ENCODE measurements at regions not wholly inside any gene's neighbourhood (a gene's known extent, or its start where the extent isn't known, plus 50 kb on each side); places are given as distances from the start of the nearest gene placed in this dataset.

DNA sequence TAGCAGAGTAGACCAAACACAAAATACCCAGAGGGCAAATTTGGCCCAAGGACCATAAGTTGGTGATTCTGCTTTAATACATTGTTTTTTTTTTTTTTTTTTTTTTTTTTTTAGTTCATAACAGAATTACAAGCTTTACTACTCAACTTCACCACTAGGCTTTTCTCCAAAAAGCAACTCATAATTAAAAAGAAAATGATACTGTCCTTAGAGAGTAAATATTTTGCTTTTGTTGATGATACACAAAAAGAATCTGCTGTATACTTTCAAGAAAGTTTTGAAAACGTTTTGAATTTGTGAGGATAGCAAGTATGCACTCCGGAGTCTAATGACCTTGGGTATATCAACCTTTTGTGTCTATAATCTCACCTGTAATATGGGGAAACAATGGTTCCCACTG, 68.9 kb upstream of the LMO3 start:
- H3K4me3 ChIP-seq: no peak overlapping the region
- ATAC-seq (no peak), FAIRE-seq (no peak), DNase-seq (ENCODE audit: extremely low read depth in 1 of 4, low spot score in 3 of 4) (no peak)
- no peaks in the 10 kb centered on the region for H3K9me1 ChIP-seq (ENCODE audit: control insufficient read depth, insufficient read depth, low read length)
- 0% methylated on average over 2 of the region's 2 CpGs for WGBS (ENCODE audit: insufficient coverage, low coverage, missing lambda C conversion rate)
- ChIA-PET CTCF (ENCODE audit: low intra/inter-chr PET ratio) (no interaction called here), POLR2A (no interaction called here)
- H2AFZ ChIP-seq (ENCODE audit: low read depth, low read length): no peak overlapping the region
- in situ Hi-C loops (cut with MboI) (no loop called here), intact Hi-C loops (cut with micrococcal nuclease) (no loop called here)
- no TSS peak for BruUV-seq (replicated peaks)
- no peaks in the 10 kb centered on the region for H3K27me3 ChIP-seq (ENCODE audit: control insufficient read depth in 2 of 2, insufficient read depth in 2 of 2, low read length in 2 of 2)
- H3K4me1 ChIP-seq (replicated peaks in 1 of 2; ENCODE audit: control insufficient read depth in 2 of 2, insufficient read depth in 2 of 2, low read length in 2 of 2): no peaks in the 10 kb centered on the region
- H3K9me3 ChIP-seq (replicated peaks; ENCODE audit: control insufficient read depth, insufficient read depth, low read depth, low read length): no peaks in the 10 kb centered on the region
- H3K4me2 ChIP-seq (ENCODE audit: insufficient read depth, low read length): no peak overlapping the region
- no peak overlapping the region for H3K9ac ChIP-seq (ENCODE audit: insufficient read depth in 1 of 2, low read depth in 2 of 2, low read length in 2 of 2)
- H3K36me3 ChIP-seq (ENCODE audit: control insufficient read depth, insufficient read depth, low read length): no peaks in the 10 kb centered on the region
- no peaks in the 10 kb centered on the region for H3K79me2 ChIP-seq (ENCODE audit: control insufficient read depth, insufficient read depth, low read length)
- TF ChIP-seq NFIX (CRISPR knock-in tag; IDR thresholded peaks at IDR 0.05; ENCODE audit: low read depth) (no peak), CBX1 (IDR thresholded peaks at IDR 0.05; ENCODE audit: low read depth) (no peak), TARDBP (IDR thresholded peaks at IDR 0.05) (no peak), BACH1 (tag; IDR thresholded peaks at IDR 0.05) (no peak), LEF1 (IDR thresholded peaks at IDR 0.05) (no peak)
- H3K27ac ChIP-seq (ENCODE audit: extremely low read depth, low read depth, low read length): no peak overlapping the region
- H4K20me1 ChIP-seq (replicated peaks; ENCODE audit: control insufficient read depth, insufficient read depth, low read length): no peaks in the 10 kb centered on the region

DNA sequence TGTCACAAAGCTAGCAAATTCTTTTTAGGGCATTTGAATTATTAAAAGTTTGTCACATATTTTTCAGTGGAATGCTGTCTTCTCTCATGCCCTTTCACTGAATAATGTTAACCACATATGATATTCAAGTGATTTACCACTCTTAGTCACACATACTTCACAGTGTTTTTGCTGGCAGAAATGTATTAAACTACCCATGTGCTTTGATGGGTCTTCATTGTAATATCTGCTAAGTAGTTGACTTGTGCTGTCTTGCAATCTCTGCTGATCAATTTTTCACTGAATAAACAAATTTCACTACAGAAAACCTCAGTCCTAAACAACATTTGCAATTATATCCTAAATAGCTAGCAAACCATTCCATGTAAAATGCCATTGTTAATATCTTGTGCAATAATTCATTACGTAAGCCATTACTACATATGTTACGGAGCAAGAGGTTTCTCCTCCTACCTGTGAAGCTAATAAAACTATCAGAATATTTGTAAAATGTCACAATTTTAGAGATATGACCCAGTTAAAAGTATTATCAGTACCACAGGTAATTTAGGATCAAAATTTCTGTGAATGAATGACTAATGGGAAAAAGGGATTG, 64.6 kb upstream of the LMO3 start:
- Histone ChIP-seq H3K36me3 (ENCODE audit: control insufficient read depth, insufficient read depth, low read length) (no peaks in the 10 kb centered on the region), H3K79me2 (ENCODE audit: control insufficient read depth, insufficient read depth, low read length) (no peaks in the 10 kb centered on the region), H4K20me1 (replicated peaks; ENCODE audit: control insufficient read depth, insufficient read depth, low read length) (no peaks in the 10 kb centered on the region), H2AFZ (ENCODE audit: low read depth, low read length) (no peak overlapping the region), H3K9me3 (replicated peaks; ENCODE audit: control insufficient read depth, insufficient read depth, low read depth, low read length) (no peaks in the 10 kb centered on the region), H3K4me3 (no peak overlapping the region), H3K9ac (ENCODE audit: insufficient read depth in 1 of 2, low read depth in 2 of 2, low read length in 2 of 2) (no peak overlapping the region), H3K4me2 (ENCODE audit: insufficient read depth, low read length) (no peak overlapping the region), H3K9me1 (ENCODE audit: control insufficient read depth, insufficient read depth, low read length) (no peaks in the 10 kb centered on the region), H3K27me3 (ENCODE audit: control insufficient read depth in 2 of 2, insufficient read depth in 2 of 2, low read length in 2 of 2) (no peaks in the 10 kb centered on the region), H3K27ac (ENCODE audit: extremely low read depth, low read depth, low read length) (no peak overlapping the region), H3K4me1 (replicated peaks in 1 of 2; ENCODE audit: control insufficient read depth in 2 of 2, insufficient read depth in 2 of 2, low read length in 2 of 2) (no peaks in the 10 kb centered on the region)
- in situ Hi-C loops (cut with MboI) (no loop called here), intact Hi-C loops (cut with micrococcal nuclease) (no loop called here)
- ChIA-PET POLR2A (no interaction called here), CTCF (ENCODE audit: low intra/inter-chr PET ratio) (no interaction called here)
- BruUV-seq (replicated peaks): no TSS peak
- no peak for FAIRE-seq
- no peak for DNase-seq (ENCODE audit: extremely low read depth in 1 of 4, low spot score in 3 of 4)
- ATAC-seq: no peak
- WGBS (ENCODE audit: insufficient coverage, low coverage, missing lambda C conversion rate): 11% methylated on average over 2 of the region's 2 CpGs
- TF ChIP-seq, protein P1, sequence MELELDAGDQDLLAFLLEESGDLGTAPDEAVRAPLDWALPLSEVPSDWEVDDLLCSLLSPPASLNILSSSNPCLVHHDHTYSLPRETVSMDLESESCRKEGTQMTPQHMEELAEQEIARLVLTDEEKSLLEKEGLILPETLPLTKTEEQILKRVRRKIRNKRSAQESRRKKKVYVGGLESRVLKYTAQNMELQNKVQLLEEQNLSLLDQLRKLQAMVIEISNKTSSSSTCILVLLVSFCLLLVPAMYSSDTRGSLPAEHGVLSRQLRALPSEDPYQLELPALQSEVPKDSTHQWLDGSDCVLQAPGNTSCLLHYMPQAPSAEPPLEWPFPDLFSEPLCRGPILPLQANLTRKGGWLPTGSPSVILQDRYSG (tag; conservative IDR thresholded peaks at IDR 0.05; ENCODE audit: low read depth): no peak
- no peak for TF ChIP-seq HDAC6 (IDR thresholded peaks at IDR 0.05; ENCODE audit: low read depth, low read length)
- TF ChIP-seq ELF4 (CRISPR knock-in tag; IDR thresholded peaks at IDR 0.05): no peak
- TF ChIP-seq OTX1 (CRISPR knock-in tag; IDR thresholded peaks at IDR 0.05): no peak
- TF ChIP-seq, protein P2, sequence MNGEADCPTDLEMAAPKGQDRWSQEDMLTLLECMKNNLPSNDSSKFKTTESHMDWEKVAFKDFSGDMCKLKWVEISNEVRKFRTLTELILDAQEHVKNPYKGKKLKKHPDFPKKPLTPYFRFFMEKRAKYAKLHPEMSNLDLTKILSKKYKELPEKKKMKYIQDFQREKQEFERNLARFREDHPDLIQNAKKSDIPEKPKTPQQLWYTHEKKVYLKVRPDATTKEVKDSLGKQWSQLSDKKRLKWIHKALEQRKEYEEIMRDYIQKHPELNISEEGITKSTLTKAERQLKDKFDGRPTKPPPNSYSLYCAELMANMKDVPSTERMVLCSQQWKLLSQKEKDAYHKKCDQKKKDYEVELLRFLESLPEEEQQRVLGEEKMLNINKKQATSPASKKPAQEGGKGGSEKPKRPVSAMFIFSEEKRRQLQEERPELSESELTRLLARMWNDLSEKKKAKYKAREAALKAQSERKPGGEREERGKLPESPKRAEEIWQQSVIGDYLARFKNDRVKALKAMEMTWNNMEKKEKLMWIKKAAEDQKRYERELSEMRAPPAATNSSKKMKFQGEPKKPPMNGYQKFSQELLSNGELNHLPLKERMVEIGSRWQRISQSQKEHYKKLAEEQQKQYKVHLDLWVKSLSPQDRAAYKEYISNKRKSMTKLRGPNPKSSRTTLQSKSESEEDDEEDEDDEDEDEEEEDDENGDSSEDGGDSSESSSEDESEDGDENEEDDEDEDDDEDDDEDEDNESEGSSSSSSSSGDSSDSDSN (IDR thresholded peaks at IDR 0.05; ENCODE audit: borderline replicate concordance in 1 of 2, low read depth in 2 of 2, low read length in 2 of 2): no peak
- TF ChIP-seq SIX5 (IDR thresholded peaks at IDR 0.05; ENCODE audit: borderline replicate concordance in 1 of 2, insufficient read depth in 1 of 2, low read depth in 1 of 2, low read length in 2 of 2): no peak

Measured in K562 (cell line).